Activated T-cell treated with anti-CD3 and anti-CD28 coated beads, Interleukin-2, amount 50 U/mL, for 24 hours (primary cell): ENCODE measurements at regions not wholly inside any gene's neighbourhood (a gene's known extent, or its start where the extent isn't known, plus 50 kb on each side); places are given as distances from the start of the nearest gene placed in this dataset.
"Not testable (repeated sequence)": the region's sequence is repeated elsewhere in the genome, so short reads cannot be mapped to it uniquely, and the experiment has no call there.

ENCODE experiments used
- DNase-seq: peaks from one replicate; pipeline ENCODE4 v3.0.0-alpha.2; 2020
- H3K27ac Mint-ChIP-seq: 2 replicates; pipeline ENCODE4 v1.8.0; 2020; ENCODE audit warnings: mild to moderate bottlenecking, mixed read lengths
- H3K27me3 Mint-ChIP-seq: 2 replicates; pipeline ENCODE4 v1.8.0; 2020; ENCODE audit warnings: mixed read lengths
- H3K36me3 Mint-ChIP-seq: 2 replicates; pipeline ENCODE4 v1.8.0; 2020; ENCODE audit warnings: low read depth, mixed read lengths
- H3K4me1 Mint-ChIP-seq: 2 replicates; pipeline ENCODE4 v1.8.0; 2020; ENCODE audit warnings: low read depth, mixed read lengths
- H3K4me3 Mint-ChIP-seq: 2 replicates; pipeline ENCODE4 v1.8.0; 2020; ENCODE audit warnings: mild to moderate bottlenecking, moderate library complexity, mixed read lengths
- H3K9me3 Mint-ChIP-seq: 2 replicates; pipeline ENCODE4 v1.8.0; 2020; ENCODE audit warnings: mixed read lengths

DNA sequence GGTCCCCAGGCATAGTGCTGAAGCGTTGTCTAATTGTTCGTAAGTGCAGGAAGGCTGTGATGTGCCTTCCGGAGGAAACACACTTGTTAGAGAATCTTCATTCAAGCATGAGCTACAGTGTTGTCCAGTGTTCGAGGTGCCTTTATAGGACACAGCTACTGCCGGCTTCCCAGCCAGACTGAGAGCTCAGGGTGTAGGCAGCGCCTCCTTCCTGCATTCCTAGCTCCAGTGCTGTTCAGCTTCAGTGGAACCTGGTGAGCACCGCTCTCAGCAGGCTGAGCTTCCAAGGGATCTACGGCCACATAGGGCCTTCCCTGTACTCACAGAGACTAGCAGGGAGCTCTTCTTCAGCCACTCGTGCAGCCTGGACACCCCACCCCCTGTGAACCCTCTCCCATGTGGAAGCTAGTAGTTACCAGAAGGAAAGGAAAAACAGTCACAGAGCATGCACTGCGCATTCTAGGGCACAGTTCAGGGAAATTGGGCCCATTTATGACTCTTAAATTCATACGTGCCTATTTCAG is 87.9 kb upstream of the UXS1 start:
- H3K4me3 Mint-ChIP-seq, H3K9me3 Mint-ChIP-seq, H3K27ac Mint-ChIP-seq, DNase-seq, H3K36me3 Mint-ChIP-seq, H3K4me1 Mint-ChIP-seq: not testable (repeated sequence)
- H3K27me3 Mint-ChIP-seq = peaks cover 12% of the 10 kb centered on the region

DNA sequence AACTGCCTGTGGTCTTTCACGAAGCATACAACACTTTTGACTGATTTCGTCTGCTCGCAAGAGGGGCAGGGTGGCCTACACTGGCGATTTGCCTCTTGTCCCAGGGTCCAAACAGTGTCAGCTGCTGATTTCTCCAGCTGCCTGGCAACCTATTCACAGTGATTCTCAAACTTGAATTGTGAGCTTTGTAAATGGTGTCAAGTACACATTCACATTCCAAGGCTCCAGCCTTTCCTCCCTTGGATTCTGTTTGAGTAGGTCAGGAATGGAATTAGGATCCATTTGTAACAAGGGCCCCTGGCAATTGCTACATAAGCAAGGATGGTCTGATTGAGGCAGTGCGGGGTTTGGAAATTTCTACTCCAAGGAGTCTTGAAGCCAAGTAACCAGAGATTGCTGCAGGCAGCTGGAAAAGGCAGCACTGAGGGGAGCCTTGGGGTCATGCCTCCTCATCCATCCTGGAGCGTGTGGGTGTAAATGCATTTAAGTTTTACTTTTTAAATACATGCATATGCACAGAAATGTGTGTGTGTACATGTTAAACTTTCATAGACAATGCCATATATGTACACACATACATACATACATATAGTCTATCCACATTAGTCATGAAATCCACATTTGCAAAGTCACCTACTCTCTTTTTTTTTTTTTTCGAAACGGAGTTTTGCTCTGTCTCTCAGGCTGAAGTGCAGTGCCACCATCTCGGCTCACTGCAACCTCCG is 86.8 kb upstream of the UXS1 start:
- peaks cover 12% of the 10 kb centered on the region for H3K27me3 Mint-ChIP-seq

GRCh38 chr2:106280224-106280623 is 86.1 kb upstream of the UXS1 start:
- peaks cover 12% of the 10 kb centered on the region for H3K27me3 Mint-ChIP-seq
- no peaks in the 10 kb centered on the region for H3K9me3 Mint-ChIP-seq
- no peak for DNase-seq
- no peaks in the 10 kb centered on the region for H3K36me3 Mint-ChIP-seq
- H3K4me3 Mint-ChIP-seq = no peak overlapping the region
- no peaks in the 10 kb centered on the region for H3K4me1 Mint-ChIP-seq
- H3K27ac Mint-ChIP-seq = no peak overlapping the region

More for the DNA sequence above, 86.8 kb upstream of the UXS1 start:
- H3K27ac Mint-ChIP-seq = no peak overlapping the region
- no peak for DNase-seq
- H3K4me3 Mint-ChIP-seq = no peak overlapping the region
- H3K9me3 Mint-ChIP-seq = no peaks in the 10 kb centered on the region
- no peaks in the 10 kb centered on the region for H3K36me3 Mint-ChIP-seq
- no peaks in the 10 kb centered on the region for H3K4me1 Mint-ChIP-seq

DNA sequence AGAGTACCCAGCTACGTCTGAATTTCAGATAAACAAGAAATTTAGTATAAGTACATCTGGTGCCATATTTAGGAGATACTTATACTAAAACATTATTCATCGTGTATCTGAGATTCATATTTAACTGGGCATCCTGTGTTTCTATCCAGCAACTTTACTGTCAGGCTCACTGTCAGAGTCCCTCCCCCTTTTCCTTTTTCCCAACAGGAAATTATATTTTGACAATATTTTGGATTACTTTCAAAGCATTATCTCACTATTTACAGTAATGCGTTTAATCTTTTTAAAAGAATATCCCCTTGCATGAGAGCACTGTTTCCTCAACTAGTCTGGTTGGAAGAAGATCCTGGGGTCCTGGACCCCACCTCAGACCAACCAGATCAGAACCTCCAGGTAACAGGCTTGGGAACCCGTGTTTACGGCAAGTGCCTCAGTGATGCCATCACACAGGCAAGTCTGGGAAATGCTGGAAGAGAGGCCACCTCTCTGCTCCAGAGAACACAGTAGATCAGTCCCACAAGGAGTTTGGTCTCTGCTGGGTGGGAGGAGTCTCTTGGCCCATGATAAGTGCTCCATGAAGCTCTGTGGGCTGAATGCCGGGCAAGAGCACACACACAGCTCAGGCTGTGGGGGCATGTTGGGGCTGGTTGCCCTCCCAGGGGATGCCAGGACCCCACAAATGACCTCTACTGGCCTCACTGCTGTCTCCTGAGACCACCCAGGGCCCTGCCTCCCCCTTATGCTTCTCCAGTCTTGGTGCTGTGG is 84.2 kb upstream of the UXS1 start:
- Mint-ChIP-seq H3K9me3 (no peaks in the 10 kb centered on the region), H3K27ac (no peak overlapping the region), H3K27me3 (peaks cover 12% of the 10 kb centered on the region), H3K4me1 (no peaks in the 10 kb centered on the region), H3K36me3 (no peaks in the 10 kb centered on the region), H3K4me3 (no peak overlapping the region)
- no peak for DNase-seq

GRCh38 chr2:106277426-106277825 is 83.3 kb upstream of the UXS1 start:
- H3K9me3 Mint-ChIP-seq = no peaks in the 10 kb centered on the region
- no peaks in the 10 kb centered on the region for H3K36me3 Mint-ChIP-seq
- DNase-seq = no peak
- no peaks in the 10 kb centered on the region for H3K4me1 Mint-ChIP-seq
- H3K27ac Mint-ChIP-seq = no peak overlapping the region
- no peak overlapping the region for H3K4me3 Mint-ChIP-seq
- peaks cover 5% of the 10 kb centered on the region for H3K27me3 Mint-ChIP-seq

GRCh38 chr2:106275971-106276370 is 81.9 kb upstream of the UXS1 start:
- DNase-seq = no peak
- Mint-ChIP-seq H3K4me3 (no peak overlapping the region), H3K4me1 (peaks cover under 1% of the 10 kb centered on the region), H3K27ac (no peak overlapping the region), H3K27me3 (peaks cover 11% of the 10 kb centered on the region), H3K9me3 (no peaks in the 10 kb centered on the region), H3K36me3 (no peaks in the 10 kb centered on the region)

DNA sequence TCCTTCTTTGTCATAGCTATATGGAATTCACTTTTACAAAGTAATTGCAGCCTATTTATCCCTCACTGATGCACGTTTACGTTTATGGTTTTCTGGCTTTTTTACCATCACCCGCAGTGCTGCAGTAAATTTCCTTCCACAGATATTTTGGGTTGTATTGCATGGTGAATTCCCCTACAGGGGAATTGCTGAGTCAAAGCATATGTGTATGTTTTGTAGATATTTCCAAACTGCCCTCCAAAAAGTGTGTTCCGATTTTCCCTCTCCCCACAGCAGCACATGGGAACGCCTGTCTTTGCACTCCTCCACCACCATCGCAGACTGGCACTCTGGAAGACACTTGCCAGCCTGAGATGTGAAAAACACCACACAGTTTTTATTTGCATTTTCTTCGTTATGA is 80.6 kb upstream of the UXS1 start:
- no peak for DNase-seq
- Mint-ChIP-seq H3K9me3 (no peaks in the 10 kb centered on the region), H3K27me3 (peaks cover 19% of the 10 kb centered on the region), H3K4me3 (no peak overlapping the region), H3K4me1 (peaks cover 11% of the 10 kb centered on the region), H3K36me3 (no peaks in the 10 kb centered on the region), H3K27ac (no peak overlapping the region)

GRCh38 chr2:106272216-106272807 is 78.2 kb upstream of the UXS1 start:
- H3K27ac Mint-ChIP-seq = no peak overlapping the region
- peaks cover 14% of the 10 kb centered on the region for H3K4me1 Mint-ChIP-seq
- no peak overlapping the region for H3K4me3 Mint-ChIP-seq
- no peaks in the 10 kb centered on the region for H3K36me3 Mint-ChIP-seq
- no peak for DNase-seq
- no peaks in the 10 kb centered on the region for H3K9me3 Mint-ChIP-seq
- H3K27me3 Mint-ChIP-seq = peaks cover 19% of the 10 kb centered on the region

DNA sequence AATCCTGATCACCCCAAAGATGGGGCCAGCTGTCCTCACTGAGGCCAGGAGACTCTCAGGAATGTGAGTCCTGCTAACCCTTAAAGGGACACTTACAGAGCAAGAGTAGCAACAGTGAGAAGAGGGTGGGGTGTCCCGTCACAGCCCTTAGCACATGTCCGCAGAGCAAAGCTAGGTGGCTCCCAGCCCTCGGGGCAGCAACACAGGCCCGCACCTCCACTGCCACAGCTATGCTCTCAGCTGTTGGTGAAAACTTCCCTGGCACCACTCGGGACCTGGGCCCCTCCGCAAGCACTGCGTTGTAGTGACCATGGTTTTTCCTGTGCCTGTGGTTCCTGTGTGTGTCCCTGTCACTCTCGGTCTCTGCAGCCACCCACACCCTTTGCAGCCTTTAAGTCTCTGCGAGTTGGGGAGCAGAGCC is 76.4 kb upstream of the UXS1 start:
- peak overlapping the region; percentile 85 for H3K27ac Mint-ChIP-seq
- no peaks in the 10 kb centered on the region for H3K9me3 Mint-ChIP-seq
- no peak for DNase-seq
- peak overlapping the region; percentile 83 for H3K4me3 Mint-ChIP-seq
- peaks cover 19% of the 10 kb centered on the region for H3K27me3 Mint-ChIP-seq
- peaks cover 14% of the 10 kb centered on the region for H3K4me1 Mint-ChIP-seq
- H3K36me3 Mint-ChIP-seq = no peaks in the 10 kb centered on the region

DNA sequence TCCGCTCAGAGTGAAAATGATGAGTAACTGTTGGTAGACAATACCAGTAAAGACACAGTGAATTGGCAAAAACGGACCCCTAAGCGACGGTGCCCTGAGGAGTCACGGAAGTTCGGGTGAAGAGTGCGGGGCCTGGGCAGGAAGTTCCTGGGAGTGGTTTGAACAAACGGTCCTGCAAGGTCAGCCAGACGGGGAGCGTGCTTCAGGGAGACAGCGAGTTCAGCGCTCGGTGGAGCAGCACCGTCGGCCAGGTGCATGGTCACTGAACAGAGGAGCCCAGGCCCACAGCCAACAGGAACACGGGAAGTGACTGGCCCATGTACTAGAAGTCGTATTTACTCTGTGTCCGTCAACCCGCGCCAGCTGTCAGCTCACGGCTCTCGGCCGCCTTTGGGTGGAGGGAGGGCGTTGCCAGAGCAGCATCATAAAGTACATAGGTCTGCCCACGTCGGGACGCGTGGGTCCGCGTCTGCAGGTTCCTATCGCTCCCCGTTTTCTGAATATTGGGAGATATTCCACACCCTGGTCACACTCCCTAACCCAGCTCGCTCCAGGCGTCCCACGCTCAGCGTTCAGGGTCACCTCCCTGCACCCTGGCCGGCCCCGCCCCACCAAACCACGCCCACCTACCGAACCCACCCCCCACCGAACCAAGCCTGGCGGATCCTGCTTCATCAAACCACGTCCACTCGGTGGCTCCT is 75.6 kb upstream of the UXS1 start:
- H3K36me3 Mint-ChIP-seq = no peaks in the 10 kb centered on the region
- H3K4me1 Mint-ChIP-seq = peaks cover 14% of the 10 kb centered on the region
- peak overlapping the region; percentile 85 for H3K27ac Mint-ChIP-seq
- H3K4me3 Mint-ChIP-seq = peak overlapping the region; percentile 83
- no peaks in the 10 kb centered on the region for H3K9me3 Mint-ChIP-seq
- peaks cover 19% of the 10 kb centered on the region for H3K27me3 Mint-ChIP-seq
- DNase-seq = peak; percentile 73

GRCh38 chr2:106267997-106268396 is 73.9 kb upstream of the UXS1 start:
- no peak overlapping the region for H3K27ac Mint-ChIP-seq
- H3K4me3 Mint-ChIP-seq = no peak overlapping the region
- H3K27me3 Mint-ChIP-seq = peaks cover 19% of the 10 kb centered on the region
- no peaks in the 10 kb centered on the region for H3K9me3 Mint-ChIP-seq
- peaks cover 14% of the 10 kb centered on the region for H3K4me1 Mint-ChIP-seq
- no peak for DNase-seq
- no peaks in the 10 kb centered on the region for H3K36me3 Mint-ChIP-seq

- H3K27ac Mint-ChIP-seq = no peak overlapping the region
- no peak for DNase-seq
- no peaks in the 10 kb centered on the region for H3K9me3 Mint-ChIP-seq
- H3K4me3 Mint-ChIP-seq = peak overlapping the region; percentile 2
- peaks cover 7% of the 10 kb centered on the region for H3K4me1 Mint-ChIP-seq
- H3K36me3 Mint-ChIP-seq = no peaks in the 10 kb centered on the region
- peaks cover 4% of the 10 kb centered on the region for H3K27me3 Mint-ChIP-seq
Observed at GRCh38 chr2:106261871-106262321, 67.8 kb upstream of the UXS1 start.

DNA sequence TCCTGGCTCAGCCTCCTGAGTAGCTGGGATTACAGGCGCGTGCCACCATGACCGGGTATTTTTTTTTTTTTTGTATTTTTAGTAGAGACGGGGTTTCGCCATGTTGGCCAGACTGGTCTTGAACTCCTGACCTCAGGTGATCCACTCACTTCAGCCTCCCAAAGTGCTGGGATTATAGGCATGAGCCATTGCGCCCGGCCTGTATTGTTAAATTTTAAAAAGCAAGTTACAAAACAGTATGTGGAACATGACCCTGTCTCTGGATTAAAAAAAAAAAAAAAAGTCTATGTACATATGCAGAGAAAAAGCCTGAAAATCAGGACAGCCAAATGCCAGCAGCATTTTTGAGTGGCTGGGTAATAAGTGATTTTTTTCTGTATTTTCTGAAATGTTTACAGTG is 64.8 kb upstream of the UXS1 start:
- H3K4me1 Mint-ChIP-seq, DNase-seq, H3K27ac Mint-ChIP-seq, H3K9me3 Mint-ChIP-seq, H3K36me3 Mint-ChIP-seq, H3K27me3 Mint-ChIP-seq, H3K4me3 Mint-ChIP-seq: not testable (repeated sequence)

DNA sequence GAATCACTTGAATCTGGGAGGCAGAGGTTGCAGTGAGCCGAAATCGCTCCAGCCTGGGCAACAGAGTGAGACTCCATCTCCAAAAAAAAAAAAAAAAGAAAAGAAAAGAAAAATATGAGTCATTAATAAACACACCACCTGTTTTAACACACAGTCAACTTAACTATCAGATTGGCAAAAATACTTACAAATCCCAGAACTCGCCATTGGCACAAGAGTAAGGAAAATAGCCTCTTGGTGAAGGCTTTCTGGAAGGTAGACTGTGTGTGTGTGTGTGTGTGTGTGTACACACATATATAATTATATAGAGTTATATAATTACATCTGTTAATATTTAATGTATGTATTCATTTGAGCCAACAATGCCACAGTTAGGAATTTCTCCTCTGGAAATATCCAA is 63.7 kb upstream of the UXS1 start:
- Mint-ChIP-seq H3K9me3 (no peaks in the 10 kb centered on the region), H3K27ac (no peak overlapping the region), H3K4me3 (no peak overlapping the region), H3K36me3 (no peaks in the 10 kb centered on the region), H3K27me3 (peaks cover 4% of the 10 kb centered on the region), H3K4me1 (peaks cover 6% of the 10 kb centered on the region)
- DNase-seq = no peak
